ENCODE measurements at regions not wholly inside any gene's neighbourhood (a gene's known extent, or its start where the extent isn't known, plus 50 kb on each side); places are given as distances from the start of the nearest gene placed in this dataset.

GRCh38 chr9:33645706-33646105, 121.7 kb downstream of the ANKRD18B start:
- H3K27me3 ChIP-seq (replicated peaks) = peaks cover 19% of the 10 kb centered on the region
- no peak overlapping the region for H3K4me3 ChIP-seq (ENCODE audit: low read depth, low read length)
- in situ Hi-C loops (cut with HindIII; ENCODE audit: low pct_ligation_motif_present, low sequenced_read_pairs) = no loop called here
- no peak for DNase-seq
- no peaks in the 10 kb centered on the region for H3K36me3 ChIP-seq (replicated peaks)
- TF ChIP-seq CTCF (IDR thresholded peaks at IDR 0.05; ENCODE audit: low read depth, low read length, missing control alignments) = no peak
- no peak overlapping the region for H3K27ac ChIP-seq

GRCh38 chr9:33649463-33649862, 125.4 kb downstream of the ANKRD18B start:
- Histone ChIP-seq H3K4me3 (ENCODE audit: low read depth, low read length) (no peak overlapping the region), H3K36me3 (replicated peaks) (no peaks in the 10 kb centered on the region), H3K27ac (no peak overlapping the region), H3K27me3 (replicated peaks) (peaks cover 24% of the 10 kb centered on the region)
- in situ Hi-C loops (cut with HindIII; ENCODE audit: low pct_ligation_motif_present, low sequenced_read_pairs) = no loop called here
- TF ChIP-seq CTCF (IDR thresholded peaks at IDR 0.05; ENCODE audit: low read depth, low read length, missing control alignments) = no peak
- DNase-seq = no peak

GRCh38 chr9:33651125-33651524, 127.1 kb downstream of the ANKRD18B start:
- Histone ChIP-seq H3K27ac (no peak overlapping the region), H3K4me3 (ENCODE audit: low read depth, low read length) (no peak overlapping the region), H3K27me3 (replicated peaks) (peaks cover 24% of the 10 kb centered on the region), H3K36me3 (replicated peaks) (no peaks in the 10 kb centered on the region)
- DNase-seq = no peak
- TF ChIP-seq CTCF (IDR thresholded peaks at IDR 0.05; ENCODE audit: low read depth, low read length, missing control alignments) = no peak
- in situ Hi-C loops (cut with HindIII; ENCODE audit: low pct_ligation_motif_present, low sequenced_read_pairs) = no loop called here

GRCh38 chr9:33659921-33660320, 135.4 kb upstream of the PRSS3 start:
- H3K27ac ChIP-seq = no peak overlapping the region
- H3K27me3 ChIP-seq (replicated peaks) = peaks cover 2% of the 10 kb centered on the region
- in situ Hi-C loops (cut with HindIII; ENCODE audit: low pct_ligation_motif_present, low sequenced_read_pairs) = no loop called here
- no peaks in the 10 kb centered on the region for H3K36me3 ChIP-seq (replicated peaks)
- no peak for TF ChIP-seq CTCF (IDR thresholded peaks at IDR 0.05; ENCODE audit: low read depth, low read length, missing control alignments)
- no peak overlapping the region for H3K4me3 ChIP-seq (ENCODE audit: low read depth, low read length)
- no peak for DNase-seq

GRCh38 chr9:33660772-33661171, 134.6 kb upstream of the PRSS3 start:
- Histone ChIP-seq H3K27me3 (replicated peaks) (peaks cover 2% of the 10 kb centered on the region), H3K4me3 (ENCODE audit: low read depth, low read length) (no peak overlapping the region), H3K27ac (no peak overlapping the region), H3K36me3 (replicated peaks) (no peaks in the 10 kb centered on the region)
- in situ Hi-C loops (cut with HindIII; ENCODE audit: low pct_ligation_motif_present, low sequenced_read_pairs) = no loop called here
- TF ChIP-seq CTCF (IDR thresholded peaks at IDR 0.05; ENCODE audit: low read depth, low read length, missing control alignments) = no peak
- DNase-seq = no peak

- no peak overlapping the region for H3K27ac ChIP-seq
- no peak overlapping the region for H3K4me3 ChIP-seq (ENCODE audit: low read depth, low read length)
- TF ChIP-seq CTCF (IDR thresholded peaks at IDR 0.05; ENCODE audit: low read depth, low read length, missing control alignments) = no peak
- DNase-seq = no peak
- H3K36me3 ChIP-seq (replicated peaks) = no peaks in the 10 kb centered on the region
- H3K27me3 ChIP-seq (replicated peaks) = peaks cover 2% of the 10 kb centered on the region
- in situ Hi-C loops (cut with HindIII; ENCODE audit: low pct_ligation_motif_present, low sequenced_read_pairs) = no loop called here
These were observed 134.2 kb upstream of the PRSS3 start for GRCh38 chr9:33661176-33661575.

Data from brain microvascular endothelial cell (primary cell).